ENCODE measurements at regions not wholly inside any gene's neighbourhood (a gene's known extent, or its start where the extent isn't known, plus 50 kb on each side); places are given as distances from the start of the nearest gene placed in this dataset.

DNA sequence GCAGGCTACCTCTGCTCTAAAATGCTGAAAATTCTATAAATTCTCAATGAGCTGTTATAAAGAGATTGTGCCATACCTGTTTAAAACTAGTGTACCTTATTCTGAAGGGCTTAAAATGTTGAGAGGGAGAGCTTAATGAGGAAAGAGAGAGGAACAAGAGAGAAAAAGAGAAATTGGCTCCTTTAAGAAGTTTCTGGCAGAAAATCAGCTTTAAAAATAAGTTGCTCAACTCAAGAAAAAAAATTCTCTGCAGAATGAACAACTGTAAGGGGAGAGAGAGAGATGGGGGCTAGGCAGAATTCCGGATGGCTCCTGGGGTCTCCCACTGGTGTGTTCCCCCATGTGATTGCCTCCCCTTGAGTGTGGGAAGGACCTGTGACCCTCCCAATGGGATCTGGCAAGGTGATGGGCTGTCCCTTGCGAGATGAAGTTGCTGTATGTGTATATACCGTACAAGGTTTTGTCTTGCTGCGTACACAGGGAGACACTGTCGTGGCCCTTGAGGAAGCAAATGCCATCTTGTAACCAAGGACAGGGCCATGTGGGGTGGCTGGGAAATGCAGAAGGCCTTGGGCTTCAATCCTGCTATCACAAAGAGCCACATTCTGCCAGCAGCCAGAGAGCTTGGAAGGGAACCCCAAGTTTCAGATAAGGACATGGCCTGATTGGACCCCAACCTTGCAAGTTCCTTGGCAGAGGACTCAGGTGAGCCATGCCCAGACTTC, 64.3 kb upstream of the S1PR3 start:
- TF ChIP-seq, protein P1, sequence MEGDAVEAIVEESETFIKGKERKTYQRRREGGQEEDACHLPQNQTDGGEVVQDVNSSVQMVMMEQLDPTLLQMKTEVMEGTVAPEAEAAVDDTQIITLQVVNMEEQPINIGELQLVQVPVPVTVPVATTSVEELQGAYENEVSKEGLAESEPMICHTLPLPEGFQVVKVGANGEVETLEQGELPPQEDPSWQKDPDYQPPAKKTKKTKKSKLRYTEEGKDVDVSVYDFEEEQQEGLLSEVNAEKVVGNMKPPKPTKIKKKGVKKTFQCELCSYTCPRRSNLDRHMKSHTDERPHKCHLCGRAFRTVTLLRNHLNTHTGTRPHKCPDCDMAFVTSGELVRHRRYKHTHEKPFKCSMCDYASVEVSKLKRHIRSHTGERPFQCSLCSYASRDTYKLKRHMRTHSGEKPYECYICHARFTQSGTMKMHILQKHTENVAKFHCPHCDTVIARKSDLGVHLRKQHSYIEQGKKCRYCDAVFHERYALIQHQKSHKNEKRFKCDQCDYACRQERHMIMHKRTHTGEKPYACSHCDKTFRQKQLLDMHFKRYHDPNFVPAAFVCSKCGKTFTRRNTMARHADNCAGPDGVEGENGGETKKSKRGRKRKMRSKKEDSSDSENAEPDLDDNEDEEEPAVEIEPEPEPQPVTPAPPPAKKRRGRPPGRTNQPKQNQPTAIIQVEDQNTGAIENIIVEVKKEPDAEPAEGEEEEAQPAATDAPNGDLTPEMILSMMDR (IDR thresholded peaks at IDR 0.05): no peak
- TF ChIP-seq POLR2A (IDR thresholded peaks at IDR 0.05) (no peak), EP300 (IDR thresholded peaks at IDR 0.05) (no peak)

All from ovary (tissue), 3 donors.